HG03139 (cell line): ENCODE measurements at regions not wholly inside any gene's neighbourhood (a gene's known extent, or its start where the extent isn't known, plus 50 kb on each side); places are given as distances from the start of the nearest gene placed in this dataset.

ENCODE experiments used
- ATAC-seq: cut with Tn5 transposase; IDR thresholded peaks from one replicate; pipeline ENCODE4 v1.9.1; 2021; ENCODE audit not compliant: unreplicated experiment

DNA sequence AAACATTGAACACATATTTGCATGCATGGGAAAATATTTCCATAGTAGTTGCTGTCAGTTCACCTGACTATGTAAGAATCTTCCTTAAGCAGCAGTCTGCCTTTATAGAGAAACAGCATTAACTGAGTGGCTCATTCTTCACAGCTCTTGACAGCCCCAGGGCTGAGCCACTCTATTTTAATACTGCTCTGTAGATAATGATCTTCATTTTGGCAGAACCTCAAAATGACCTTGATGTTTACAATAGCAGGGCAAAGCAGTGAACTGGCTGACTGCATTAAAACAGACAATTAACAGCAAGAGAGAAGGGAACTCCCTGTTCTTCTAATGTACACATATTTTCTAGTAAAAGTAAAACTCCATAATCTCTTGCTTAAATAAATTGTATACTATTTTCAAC is 580.6 kb upstream of the SOX11 start:
- no peak for ATAC-seq

DNA sequence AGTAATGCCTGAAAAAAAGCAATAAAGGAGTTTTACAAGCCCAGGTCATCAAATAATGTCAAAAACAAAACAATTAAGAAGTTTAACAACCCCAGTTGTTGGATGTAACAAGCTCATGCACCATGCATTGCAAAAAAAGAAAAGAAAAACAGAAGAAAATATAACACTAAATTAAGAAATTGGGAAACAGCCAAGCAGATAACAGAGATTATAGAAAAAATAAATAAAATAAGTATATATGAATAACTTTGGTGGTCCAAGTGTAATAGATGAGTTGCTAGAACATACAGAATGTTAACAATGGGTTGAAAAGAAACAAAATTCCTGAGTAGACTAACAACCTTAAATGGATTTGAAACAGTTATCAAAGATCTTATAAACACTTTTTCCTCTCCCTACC is 573.1 kb upstream of the SOX11 start:
- ATAC-seq, result no peak

DNA sequence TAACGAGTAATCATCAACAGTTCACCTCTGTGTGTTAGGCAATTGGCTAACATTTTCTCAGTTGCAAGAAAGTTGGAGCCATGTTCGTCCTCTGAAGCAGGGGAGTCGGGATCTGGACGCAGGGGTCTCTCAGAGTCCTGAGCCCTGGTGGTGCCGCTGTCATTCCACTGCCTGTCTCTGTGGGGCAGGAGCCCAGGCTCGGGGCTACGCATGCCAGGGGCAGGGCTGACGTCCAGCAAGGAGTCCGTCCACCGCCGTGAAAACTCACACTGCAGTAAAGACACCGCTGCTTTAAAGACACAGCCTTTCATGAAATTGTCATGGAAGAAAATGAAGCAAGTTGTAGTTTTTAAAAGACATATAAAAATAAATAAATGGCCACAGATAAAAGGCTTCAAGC is 571.1 kb upstream of the SOX11 start:
- no peak for ATAC-seq

DNA sequence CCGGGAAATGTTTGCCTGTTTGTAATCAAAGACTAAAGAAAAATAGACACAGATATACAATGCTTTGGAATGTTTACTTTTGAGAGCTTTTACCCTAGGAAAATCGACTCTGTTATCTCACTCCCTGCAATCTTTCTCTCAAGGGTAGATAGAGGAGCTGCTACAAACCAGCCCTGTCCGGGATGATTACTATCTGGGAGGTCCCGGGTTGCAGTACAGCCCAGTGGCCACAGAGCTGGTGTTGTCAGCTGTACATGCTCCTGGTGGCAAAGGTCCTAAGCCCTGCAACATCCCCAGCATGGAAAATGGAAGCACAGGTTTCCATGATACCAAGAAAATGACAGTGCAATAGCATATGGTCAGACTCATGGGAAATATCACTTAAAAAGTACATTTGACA is 570.5 kb upstream of the SOX11 start:
- ATAC-seq, result no peak

DNA sequence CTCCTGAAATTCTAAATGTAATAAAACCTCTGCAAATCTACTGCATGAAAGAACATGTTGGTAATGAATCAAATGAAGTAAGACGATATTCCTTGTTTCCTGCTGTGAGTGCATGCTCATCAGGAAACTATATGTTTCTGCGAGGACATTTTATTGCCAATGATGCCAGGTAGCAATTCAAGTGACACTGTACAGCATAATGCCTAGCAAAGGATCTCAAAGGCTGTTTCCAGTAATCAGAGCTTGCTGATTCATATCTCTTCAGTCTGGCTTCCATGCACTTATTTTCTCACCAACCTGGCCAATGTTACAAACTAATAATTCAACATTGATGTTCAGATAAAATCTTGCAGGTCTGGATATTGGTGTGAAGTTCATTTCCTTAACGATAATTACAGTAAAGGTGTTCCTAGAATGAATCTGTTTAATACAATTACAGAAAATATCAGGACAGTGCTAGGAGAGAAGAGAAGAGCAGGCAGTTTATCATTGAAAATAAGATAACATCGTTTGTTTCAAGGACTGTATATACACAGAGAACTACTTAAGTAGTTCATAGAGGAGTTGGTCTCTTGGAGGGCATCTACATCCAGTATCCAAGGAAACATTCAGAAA is 568.5 kb upstream of the SOX11 start:
- ATAC-seq, result no peak

DNA sequence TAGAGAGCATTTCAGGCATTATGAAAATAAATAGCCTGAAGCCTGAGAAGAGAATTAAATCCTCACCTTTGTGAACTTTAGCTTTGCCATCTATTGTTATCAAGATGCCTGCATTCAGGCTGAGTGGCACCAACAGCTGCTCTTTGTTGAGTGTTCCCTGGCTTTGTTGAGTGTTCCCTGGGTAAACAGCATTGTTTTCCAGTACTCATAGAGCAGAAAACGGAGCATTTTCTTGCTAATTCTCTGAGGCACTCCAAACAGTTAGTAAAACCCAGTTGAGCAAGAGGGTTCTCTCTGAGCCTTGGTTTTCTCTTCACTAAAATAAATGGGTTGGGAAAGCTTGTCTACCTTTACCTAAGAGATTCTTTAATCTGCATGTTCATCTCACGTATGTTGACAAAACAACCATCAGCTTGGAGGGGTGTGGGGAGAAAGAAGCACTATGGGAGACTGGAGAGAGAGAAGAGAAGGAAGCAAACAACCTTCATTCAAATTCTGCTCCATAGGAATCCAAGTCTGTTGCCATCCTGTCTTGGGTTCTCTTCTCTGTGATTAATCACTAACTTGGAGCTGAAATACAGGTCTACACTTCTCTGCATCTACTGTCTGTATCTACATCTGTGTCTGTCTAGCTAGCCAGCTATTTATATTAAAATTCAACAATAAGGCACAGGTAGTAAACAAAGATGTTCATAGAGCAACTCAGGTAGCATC is 567.0 kb upstream of the SOX11 start:
- no peak for ATAC-seq

DNA sequence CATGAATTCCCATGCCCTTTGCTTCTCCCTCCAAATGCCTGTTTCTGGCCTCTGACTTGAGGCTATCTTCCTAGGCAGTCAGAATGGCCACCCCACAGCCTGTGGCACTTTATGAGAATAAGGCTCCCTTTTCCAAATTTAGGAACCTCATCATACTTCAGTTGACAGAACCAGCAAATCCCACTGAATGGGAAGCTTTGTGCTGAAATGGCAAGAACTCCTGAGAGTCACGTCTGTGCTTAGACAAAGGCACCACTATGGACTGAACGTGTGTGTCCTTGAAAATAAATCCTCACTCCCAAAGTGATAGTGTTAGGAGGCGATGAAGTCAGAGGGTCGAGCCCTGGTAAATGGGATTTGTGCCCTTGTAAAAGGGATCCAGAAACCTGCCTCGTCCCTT is 559.9 kb upstream of the SOX11 start:
- no peak for ATAC-seq

DNA sequence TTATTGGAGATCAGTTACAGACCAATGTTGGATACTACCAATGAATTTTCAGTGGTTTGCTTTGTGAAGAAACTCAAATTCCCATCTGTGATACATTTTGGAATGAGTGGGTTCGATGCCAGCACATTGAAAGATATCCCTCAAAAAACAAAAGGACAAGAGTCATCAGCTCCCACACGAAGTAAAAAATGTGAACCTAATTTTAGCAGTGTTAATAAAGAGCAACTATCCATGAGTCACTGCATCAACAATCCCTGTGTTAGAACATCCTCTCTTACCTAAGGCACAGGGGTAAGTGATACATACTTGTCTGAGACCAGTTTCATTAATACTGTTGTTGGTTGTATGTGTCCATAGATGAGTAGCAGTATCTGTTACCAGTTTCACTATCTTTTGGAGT is 551.8 kb upstream of the SOX11 start:
- no peak for ATAC-seq

DNA sequence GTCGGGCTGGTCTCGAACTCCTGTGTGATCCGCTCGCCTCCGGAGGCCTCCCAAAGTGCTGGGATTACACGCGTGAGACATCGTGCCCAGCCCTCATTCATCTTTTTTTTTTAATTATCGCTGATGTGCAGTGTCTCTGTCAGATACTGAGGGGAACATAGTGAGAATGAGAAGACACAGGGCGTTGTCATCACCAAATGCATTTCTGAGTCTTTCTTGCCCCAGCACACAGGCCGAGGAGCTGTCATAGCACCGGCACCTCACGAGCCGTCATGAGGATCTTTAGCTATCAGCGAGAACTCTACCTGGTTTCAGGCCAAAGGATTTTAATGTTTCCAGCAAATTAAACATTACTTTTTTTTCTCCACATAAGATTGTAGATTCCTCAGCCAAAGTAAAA is 548.0 kb upstream of the SOX11 start:
- ATAC-seq, result no peak

DNA sequence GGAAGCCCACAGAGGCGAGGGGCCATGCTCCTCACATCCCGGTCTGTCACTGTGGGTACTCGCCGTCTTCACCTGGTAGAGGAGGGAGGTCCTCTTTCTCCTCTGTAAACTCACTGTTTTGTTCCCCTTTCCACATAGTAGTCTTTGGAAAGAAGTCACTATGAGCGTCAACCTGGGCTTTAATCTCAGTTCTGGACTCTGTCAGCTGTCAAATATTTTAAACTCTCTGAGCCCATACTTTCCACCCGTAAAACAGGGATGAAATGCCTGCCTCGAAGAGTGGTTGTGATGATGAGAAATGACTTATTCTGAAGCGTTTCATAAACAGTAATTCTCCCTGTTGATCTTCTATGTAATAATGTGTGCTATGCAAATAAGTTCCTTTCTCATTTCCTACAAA is 547.1 kb upstream of the SOX11 start:
- ATAC-seq, result no peak

DNA sequence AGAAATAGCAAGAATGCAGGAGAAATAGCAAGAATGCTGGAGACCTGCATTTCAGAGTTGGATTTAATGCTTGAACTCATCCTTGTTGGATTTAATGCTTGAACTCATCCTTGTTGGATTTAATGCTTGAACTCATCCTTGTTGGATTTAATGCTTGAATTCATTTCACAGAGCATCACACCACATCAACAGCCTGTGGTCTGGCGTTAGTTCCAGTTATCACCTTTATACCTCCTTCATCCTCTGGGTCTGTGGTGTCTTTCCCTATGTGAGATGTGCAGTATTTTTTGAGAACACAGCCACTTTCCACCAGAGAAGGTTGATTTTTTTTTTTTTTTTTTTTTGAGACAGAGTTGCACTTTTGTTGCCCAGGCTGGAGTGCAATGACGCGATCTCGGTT is 546.4 kb upstream of the SOX11 start:
- no peak for ATAC-seq

DNA sequence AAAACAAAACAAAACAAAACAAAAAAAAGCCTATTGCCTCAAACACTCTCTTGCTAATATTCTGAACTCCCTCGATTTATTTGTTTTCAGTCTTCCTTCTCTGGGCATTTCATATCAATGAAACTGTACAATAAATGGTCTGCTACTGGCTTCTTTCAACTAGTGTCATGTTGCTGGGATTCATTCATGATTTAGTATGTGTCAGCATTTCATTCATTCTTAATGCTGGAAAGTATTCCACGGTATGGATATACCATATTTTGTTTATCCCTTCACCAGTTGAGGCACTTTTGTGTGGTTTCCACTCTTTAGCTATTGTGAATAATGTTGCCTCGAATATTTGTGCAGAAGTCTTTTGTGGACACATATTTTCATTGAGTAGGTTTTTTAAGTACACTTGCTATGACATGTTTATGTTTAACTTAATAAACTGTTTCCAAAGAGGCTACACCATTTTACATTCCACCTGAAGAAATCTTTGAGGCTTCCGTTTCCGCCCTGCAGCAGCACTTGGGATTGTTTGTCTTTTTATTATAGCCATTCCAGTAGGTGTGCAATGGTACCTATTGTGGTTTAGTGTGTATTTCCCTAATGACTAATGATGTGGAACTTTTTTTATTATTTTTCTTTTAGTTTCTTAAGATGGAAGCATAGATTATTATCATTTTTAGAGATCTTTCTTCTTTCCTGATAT is 543.6 kb upstream of the SOX11 start:
- ATAC-seq, result no peak

DNA sequence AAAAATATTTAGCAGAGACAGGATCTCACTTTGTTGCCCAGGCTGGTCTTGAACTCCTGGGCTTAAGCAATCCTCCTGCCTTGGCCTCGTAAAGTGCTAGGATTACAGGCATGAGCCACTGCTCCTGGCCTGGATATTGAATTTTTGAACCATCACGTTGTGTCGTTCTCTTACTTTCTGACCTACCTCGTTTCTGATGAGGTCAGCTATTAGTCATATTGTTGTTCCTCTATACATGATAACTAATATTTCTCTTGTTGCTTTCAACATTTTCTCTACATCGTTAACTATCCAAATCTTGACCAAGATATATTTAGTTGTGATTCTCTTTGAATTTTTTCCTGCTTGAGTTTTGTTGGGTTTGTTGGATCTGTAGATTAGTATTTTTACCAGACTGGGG is 541.3 kb upstream of the SOX11 start:
- ATAC-seq, result no peak

DNA sequence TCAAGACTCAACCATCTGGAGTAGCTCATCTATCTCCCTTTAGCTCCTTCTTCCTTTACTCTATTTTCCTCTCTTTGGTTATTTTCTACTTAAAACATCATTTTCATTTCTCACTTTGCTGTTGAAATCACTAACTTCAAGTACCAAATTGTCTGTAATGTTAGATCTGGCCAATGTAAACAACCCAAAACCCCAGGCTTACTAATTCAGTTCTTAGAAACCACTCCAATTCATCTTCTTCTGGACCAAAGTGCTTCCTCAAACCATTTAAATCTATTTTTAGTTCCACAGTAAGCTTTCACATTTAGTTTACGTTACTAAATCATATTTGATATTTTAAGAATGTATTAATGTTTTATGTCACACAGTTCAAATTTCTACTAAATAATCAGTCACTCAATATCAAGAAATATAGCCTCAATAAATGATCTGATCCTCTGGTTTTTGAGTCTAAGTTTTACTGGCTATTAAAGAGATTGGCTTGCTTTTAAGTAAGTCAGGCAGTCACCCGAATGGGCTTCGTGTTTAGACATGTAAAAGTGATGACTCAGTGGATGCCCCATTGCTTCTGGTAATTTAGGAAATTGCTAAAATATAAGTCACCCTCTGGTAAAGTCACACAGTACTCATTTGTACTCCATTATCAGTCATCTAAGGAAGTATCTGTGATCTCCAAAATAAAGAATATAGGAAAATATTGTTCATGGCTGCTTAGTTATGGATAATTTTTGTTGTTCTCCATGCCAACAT is 527.2 kb upstream of the SOX11 start:
- ATAC-seq, result no peak

DNA sequence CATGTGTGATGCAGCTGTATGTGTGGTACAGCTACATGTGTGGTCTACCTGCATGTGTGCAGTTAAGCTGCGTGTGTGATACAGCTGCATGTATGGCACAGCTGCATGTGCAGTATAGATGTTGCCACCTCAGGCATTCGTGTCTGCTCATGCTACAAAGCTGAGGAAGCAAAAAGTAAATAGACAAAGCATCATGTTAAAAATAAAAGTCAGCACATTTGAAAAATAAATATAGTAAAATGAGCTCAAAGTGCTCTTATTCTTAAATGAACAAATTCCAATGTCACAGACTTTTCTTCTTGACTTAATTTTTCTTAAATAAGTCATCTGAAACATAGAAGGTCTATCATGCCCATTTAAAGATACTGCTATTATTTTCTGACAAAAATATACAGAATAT is 519.3 kb upstream of the SOX11 start:
- ATAC-seq, result no peak

DNA sequence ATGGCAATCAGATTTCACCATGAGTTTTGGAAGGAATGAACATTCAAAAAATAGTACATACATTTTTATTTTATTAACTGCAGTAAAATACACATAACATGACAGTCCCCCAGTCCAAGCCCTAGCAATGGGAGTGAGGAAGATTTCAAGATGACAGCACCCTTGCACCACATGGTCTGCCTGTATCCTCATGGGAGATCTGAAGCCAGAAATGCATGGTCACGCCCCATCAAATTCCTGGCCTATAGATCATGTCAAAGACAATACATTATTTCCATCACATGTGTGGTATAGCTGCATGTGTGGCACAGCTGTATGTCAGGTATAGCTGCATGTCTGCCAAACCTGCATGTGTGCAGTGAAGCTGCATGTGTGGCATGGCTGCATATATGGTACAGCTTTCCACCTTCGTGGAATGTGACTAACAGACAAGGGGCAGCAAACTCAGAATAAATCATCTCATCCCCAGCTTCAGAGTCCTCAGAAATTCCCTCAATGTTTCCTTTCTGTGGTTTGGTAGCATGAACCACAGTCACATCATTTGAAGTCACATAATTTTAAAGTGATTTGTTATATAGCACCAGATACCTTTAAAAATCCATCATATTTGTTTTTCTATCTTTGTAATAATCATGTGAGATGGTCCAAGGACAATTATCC is 518.2 kb upstream of the SOX11 start:
- no peak for ATAC-seq

DNA sequence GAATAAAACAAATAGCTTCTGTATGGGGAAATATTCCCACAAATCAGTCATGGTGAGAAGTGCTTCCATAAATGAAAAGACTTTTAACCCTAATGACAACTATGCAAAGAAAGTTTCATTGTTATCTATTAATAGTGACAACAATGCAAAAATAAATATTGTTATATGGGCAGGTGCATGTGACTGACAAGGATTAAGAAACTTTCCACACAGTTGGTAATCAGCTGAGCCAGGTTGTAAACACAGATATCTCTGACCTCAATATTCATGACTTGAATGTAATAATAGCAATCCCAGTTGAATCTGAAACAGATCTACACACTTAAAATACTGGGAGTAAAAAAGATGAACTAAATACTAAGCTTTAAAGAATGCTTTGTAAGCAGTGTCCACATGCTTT is 517.0 kb upstream of the SOX11 start:
- ATAC-seq, result no peak

DNA sequence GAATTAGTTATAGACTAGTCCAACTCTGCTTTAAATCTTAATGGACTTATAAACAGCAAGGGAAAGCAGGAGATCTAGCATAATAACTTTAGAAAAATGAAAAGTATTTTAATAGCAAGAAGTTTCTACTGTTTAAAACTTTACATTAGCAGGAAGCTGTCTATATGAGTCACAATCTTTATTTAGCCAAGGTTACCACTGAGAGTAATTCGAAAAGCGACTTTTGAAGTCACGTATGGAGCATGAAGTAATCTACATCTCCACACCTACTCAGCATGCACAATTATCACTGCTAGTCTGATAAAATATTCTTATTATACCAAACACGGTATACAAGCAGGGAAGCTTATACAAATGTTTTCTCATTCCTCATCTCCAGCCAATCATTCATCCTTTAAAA is 515.4 kb upstream of the SOX11 start:
- no peak for ATAC-seq

DNA sequence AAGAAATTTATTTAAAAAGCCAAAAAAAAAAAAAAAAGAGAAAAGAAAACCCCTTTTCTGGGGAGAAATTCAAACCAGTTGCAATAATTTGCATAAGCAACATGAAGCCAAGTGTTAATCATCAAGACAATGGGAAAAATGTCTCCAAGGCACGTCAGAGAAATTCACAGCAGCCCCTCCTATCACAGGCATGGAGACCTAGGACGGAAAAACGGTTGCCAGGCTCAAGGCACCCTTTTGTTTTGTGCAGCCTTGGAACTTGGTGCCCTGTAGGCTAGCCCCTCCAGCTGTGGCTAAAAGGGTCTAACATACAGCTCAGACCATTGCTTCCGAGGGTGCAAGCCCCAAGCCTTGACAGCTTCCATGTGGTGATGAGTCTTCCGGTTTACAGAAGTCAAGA is 509.2 kb upstream of the SOX11 start:
- ATAC-seq, result no peak

DNA sequence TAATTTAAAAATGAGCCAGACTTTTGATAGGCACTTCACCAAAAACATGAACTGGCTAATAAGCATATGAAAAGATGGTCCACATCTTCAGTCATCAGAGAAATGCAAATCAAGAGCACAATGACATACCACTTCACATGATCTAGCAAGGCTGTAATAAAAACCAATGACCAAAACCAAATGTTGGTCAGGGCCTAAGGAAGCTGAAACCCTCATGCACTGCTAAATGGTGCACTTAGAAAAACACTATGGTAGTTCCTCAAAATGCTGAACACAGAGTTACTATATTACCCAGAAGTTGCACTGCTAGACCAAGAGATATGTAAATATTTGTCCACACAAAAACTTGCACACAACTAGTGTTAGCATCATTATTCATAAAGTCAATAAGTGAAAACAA is 504.9 kb upstream of the SOX11 start:
- no peak for ATAC-seq

DNA sequence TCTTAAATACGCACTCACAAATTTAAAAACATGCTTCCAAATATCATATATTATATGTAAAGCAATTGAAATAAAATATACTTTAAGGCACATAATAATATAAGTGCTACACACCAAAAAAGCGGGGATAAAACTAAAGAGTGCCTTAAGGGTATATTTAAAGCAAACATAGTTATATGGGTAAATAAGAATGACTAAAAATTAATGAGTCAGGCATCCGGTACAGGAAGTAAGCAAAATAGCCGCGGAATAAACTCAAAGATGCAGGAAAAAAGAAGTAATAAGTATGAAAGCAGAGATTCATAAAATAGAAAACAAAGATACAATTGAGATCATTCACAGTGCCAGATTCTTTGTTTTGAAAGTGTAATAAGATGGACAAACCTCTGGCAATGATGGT is 503.5 kb upstream of the SOX11 start:
- no peak for ATAC-seq
